ENCODE measurements at regions not wholly inside any gene's neighbourhood (a gene's known extent, or its start where the extent isn't known, plus 50 kb on each side); places are given as distances from the start of the nearest gene placed in this dataset.

GRCh38 chr4:35760807-35761206 is 483.5 kb downstream of the ARAP2 start:
- TF ChIP-seq CTCF (IDR thresholded peaks at IDR 0.05): no peak
- no peak for TF ChIP-seq POLR2A (IDR thresholded peaks at IDR 0.05)

Measured in right lobe of liver (tissue), 4 donors.